ENCODE measurements at regions not wholly inside any gene's neighbourhood (a gene's known extent, or its start where the extent isn't known, plus 50 kb on each side); places are given as distances from the start of the nearest gene placed in this dataset.
A peak's percentile ranks its signal among the peaks of the same experiment; 100 is the strongest.

- Histone ChIP-seq H4K20me1 (ENCODE audit: insufficient read depth, poor library complexity, severe bottlenecking) (no peaks in the 10 kb centered on the region), H2AFZ (no peak overlapping the region), H3K4me2 (no peak overlapping the region), H3K4me3 (no peak overlapping the region), H3K27me3 (no peaks in the 10 kb centered on the region), H3K36me3 (replicated peaks; ENCODE audit: insufficient read depth, low read depth) (no peaks in the 10 kb centered on the region), H3K27ac (no peak overlapping the region), H3K79me2 (no peaks in the 10 kb centered on the region), H3K9me3 (ENCODE audit: low read depth) (no peaks in the 10 kb centered on the region), H3K9me2 (replicated peaks; ENCODE audit: insufficient read depth) (no peaks in the 10 kb centered on the region), H3K4me1 (ENCODE audit: insufficient read depth) (no peaks in the 10 kb centered on the region)
- TF ChIP-seq EZH2 (IDR thresholded peaks at IDR 0.05; ENCODE audit: borderline replicate concordance) (no peak), CTCF (IDR thresholded peaks at IDR 0.05; ENCODE audit: poor library complexity) (no peak), EZH2phosphoT487 (IDR thresholded peaks at IDR 0.05; ENCODE audit: low read depth, severe bottlenecking, unreplicated experiment) (no peak)
- DNase-seq (ENCODE audit: low spot score), result no peak
- WGBS (ENCODE audit: low lambda C conversion rate, missing lambda C conversion rate), result 63% methylated on average over 3 of the region's 3 CpGs
These were observed 308.1 kb upstream of the EPHA7 start for GRCh38 chr6:93727447-93727846.

GRCh38 chr6:93721386-93722048, 302.2 kb upstream of the EPHA7 start:
- Histone ChIP-seq H3K9me2 (replicated peaks; ENCODE audit: insufficient read depth) (no peaks in the 10 kb centered on the region), H4K20me1 (ENCODE audit: insufficient read depth, poor library complexity, severe bottlenecking) (no peaks in the 10 kb centered on the region), H3K9me3 (ENCODE audit: low read depth) (no peaks in the 10 kb centered on the region), H3K4me1 (ENCODE audit: insufficient read depth) (no peaks in the 10 kb centered on the region), H3K4me2 (no peak overlapping the region), H3K79me2 (no peaks in the 10 kb centered on the region), H3K27ac (no peak overlapping the region), H3K36me3 (replicated peaks; ENCODE audit: insufficient read depth, low read depth) (no peaks in the 10 kb centered on the region), H3K4me3 (no peak overlapping the region), H2AFZ (no peak overlapping the region), H3K27me3 (no peaks in the 10 kb centered on the region)
- peak; percentile 37 for DNase-seq (ENCODE audit: low spot score)
- TF ChIP-seq EZH2 (IDR thresholded peaks at IDR 0.05; ENCODE audit: borderline replicate concordance) (no peak), CTCF (IDR thresholded peaks at IDR 0.05; ENCODE audit: poor library complexity) (peak; percentile 45)
- 78% methylated on average over 3 of the region's 3 CpGs for WGBS (ENCODE audit: low lambda C conversion rate, missing lambda C conversion rate)

DNA sequence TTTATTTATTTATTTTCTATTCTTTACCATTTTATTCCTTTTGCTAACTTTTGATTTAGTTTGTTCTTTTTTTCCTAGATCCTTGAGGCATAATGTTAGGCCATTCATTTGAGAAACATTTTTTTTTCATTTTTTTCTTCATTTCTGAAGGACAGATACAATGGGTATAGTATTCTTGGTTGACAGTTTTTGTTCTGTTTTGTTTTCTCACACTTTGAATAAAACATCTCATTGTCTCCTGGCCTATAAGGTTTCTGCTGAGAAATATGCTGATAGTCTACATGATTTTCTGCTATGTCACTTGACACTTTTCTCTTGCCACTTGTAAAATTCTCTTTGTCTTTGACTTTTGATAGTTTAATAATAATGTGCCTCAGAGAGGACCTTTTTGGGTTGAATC, 294.6 kb upstream of the EPHA7 start:
- no peaks in the 10 kb centered on the region for H3K27me3 ChIP-seq

More for the DNA sequence above, 294.6 kb upstream of the EPHA7 start:
- H3K27ac ChIP-seq, result no peak overlapping the region
- DNase-seq (ENCODE audit: low spot score), result no peak
- TF ChIP-seq EZH2 (IDR thresholded peaks at IDR 0.05; ENCODE audit: borderline replicate concordance), result no peak
- TF ChIP-seq CTCF (IDR thresholded peaks at IDR 0.05; ENCODE audit: poor library complexity), result no peak
- TF ChIP-seq EZH2phosphoT487 (IDR thresholded peaks at IDR 0.05; ENCODE audit: low read depth, severe bottlenecking, unreplicated experiment), result no peak
- no peak overlapping the region for H3K4me2 ChIP-seq
- no peak overlapping the region for H2AFZ ChIP-seq
- H3K9me3 ChIP-seq (ENCODE audit: low read depth), result no peaks in the 10 kb centered on the region
- H4K20me1 ChIP-seq (ENCODE audit: insufficient read depth, poor library complexity, severe bottlenecking), result no peaks in the 10 kb centered on the region
- H3K9me2 ChIP-seq (replicated peaks; ENCODE audit: insufficient read depth), result no peaks in the 10 kb centered on the region
- no peaks in the 10 kb centered on the region for H3K36me3 ChIP-seq (replicated peaks; ENCODE audit: insufficient read depth, low read depth)
- no peak overlapping the region for H3K4me3 ChIP-seq
- H3K4me1 ChIP-seq (ENCODE audit: insufficient read depth), result no peaks in the 10 kb centered on the region
- H3K79me2 ChIP-seq, result no peaks in the 10 kb centered on the region
